ENCODE measurements at regions not wholly inside any gene's neighbourhood (a gene's known extent, or its start where the extent isn't known, plus 50 kb on each side); places are given as distances from the start of the nearest gene placed in this dataset.

- no peak for ATAC-seq (replicated peaks in 6 of 8)
- no peak overlapping the region for H3K4me3 ChIP-seq
- 0 to 100% (median 77%) methylated on average over 1 to 5 of the region's 5 CpGs; no CpG with 5 or more reads in 2 of the 10 experiments for WGBS, 10 experiments
- H3K4me1 ChIP-seq (replicated peaks in 1 of 2) = peaks cover 12 to 22% of the 10 kb centered on the region in 2 donors
- in situ Hi-C loops (cut with MboI; ENCODE audit: low pct_unique_long_range_greater_than_20kb in 2 of 9, low sequenced_read_pairs in 9 of 9, unreplicated experiment in 9 of 9) = no loop called here
- H3K27ac ChIP-seq = no peak overlapping the region
Measured at GRCh38 chr1:3981261-3981660, 81.2 kb upstream of the C1orf174 start.

DNA sequence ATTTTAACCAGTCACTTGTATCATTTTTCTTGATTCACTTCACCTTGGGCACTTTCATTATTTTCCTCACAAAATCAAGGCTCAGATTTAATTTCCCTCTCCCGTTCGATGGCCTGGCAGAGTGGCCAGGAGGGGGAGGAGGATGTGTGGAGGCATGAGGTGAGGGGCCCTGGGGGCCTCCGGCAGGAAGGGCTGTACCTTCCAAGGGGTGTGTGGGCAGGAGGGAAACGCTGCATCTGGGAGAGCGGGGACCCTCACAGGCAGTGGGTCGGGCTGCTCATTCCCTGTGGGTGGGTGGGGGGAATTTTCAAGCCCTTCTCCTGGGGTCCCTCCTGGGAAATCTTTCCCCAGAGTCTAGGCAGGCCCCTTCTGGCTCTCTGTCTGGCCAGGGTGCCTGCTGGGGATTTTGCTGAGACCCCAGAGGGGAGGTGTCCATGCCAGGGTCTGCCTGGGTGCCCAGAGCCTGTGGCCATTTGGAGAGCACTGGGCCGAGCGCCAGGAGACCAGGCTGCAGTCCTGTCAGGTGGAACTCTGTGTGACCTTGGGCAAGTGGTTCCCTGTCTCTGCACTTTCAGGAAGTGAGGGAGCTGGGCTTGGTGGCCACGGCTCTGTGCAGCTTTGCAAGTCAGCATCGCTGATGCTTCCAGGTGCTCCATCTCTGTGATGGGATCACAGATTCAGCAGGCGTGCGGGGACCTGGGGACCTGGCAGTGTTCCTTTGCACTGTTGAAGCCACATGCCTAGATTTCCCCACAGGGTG is 81.9 kb upstream of the C1orf174 start:
- Histone ChIP-seq H3K4me3 (no peak overlapping the region), H3K27ac (no peak overlapping the region), H3K4me1 (replicated peaks in 1 of 2) (peaks cover 12 to 22% of the 10 kb centered on the region in 2 donors)
- WGBS, 10 experiments = 20 to 86% (median 60%) methylated on average over 1 to 5 of the region's 12 CpGs; no CpG with 5 or more reads in 6 of the 10 experiments
- no peak for ATAC-seq (replicated peaks in 6 of 8)
- in situ Hi-C loops (cut with MboI; ENCODE audit: low pct_unique_long_range_greater_than_20kb in 2 of 9, low sequenced_read_pairs in 9 of 9, unreplicated experiment in 9 of 9) = no loop called here

DNA sequence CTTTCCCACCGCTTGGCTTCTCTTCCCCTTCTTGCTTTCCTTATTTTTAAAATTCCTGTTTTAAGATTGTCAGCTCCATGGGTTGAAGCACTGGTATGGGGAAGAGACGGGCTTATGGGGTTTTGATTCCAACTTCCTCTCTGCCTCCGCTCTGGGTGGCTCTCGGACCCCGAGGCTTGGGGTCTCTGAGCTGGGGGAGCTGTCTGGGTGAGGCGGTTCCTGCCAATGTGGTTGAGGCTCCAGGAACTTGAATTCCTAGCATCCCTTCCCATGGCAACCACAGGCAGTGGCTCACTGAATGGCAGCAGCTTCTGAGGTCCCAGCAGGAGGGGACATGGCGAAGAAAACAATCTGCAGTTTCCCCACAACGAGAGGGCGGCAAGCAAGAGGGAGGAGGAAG is 83.1 kb upstream of the C1orf174 start:
- in situ Hi-C loops (cut with MboI; ENCODE audit: low pct_unique_long_range_greater_than_20kb in 2 of 9, low sequenced_read_pairs in 9 of 9, unreplicated experiment in 9 of 9) = no loop called here
- Histone ChIP-seq H3K27ac (no peak overlapping the region), H3K4me1 (replicated peaks in 1 of 2) (peaks cover 11 to 22% of the 10 kb centered on the region in 2 donors), H3K4me3 (no peak overlapping the region)
- 0 to 65% (median 53%) methylated on average over 1 to 8 of the region's 9 CpGs; no CpG with 5 or more reads in 2 of the 10 experiments for WGBS, 10 experiments
- no peak for ATAC-seq (replicated peaks in 6 of 8)

- no peak overlapping the region for H3K27ac ChIP-seq
- in situ Hi-C loops (cut with MboI; ENCODE audit: low pct_unique_long_range_greater_than_20kb in 2 of 9, low sequenced_read_pairs in 9 of 9, unreplicated experiment in 9 of 9) = no loop called here
- H3K4me3 ChIP-seq = no peak overlapping the region
- WGBS, 10 experiments = 20 to 96% (median 60%) methylated on average over 1 to 11 of the region's 13 CpGs; no CpG with 5 or more reads in 2 of the 10 experiments
- no peak for ATAC-seq (replicated peaks in 6 of 8)
- H3K4me1 ChIP-seq (replicated peaks in 1 of 2) = peaks cover 0 to 10% of the 10 kb centered on the region in 2 donors
Measured at GRCh38 chr1:3984586-3984985, 84.5 kb upstream of the C1orf174 start.

GRCh38 chr1:3986686-3987218 is 86.7 kb upstream of the C1orf174 start:
- in situ Hi-C loops (cut with MboI; ENCODE audit: low pct_unique_long_range_greater_than_20kb in 2 of 9, low sequenced_read_pairs in 9 of 9, unreplicated experiment in 9 of 9) = no loop called here
- H3K4me1 ChIP-seq (replicated peaks in 1 of 2) = peaks cover 0 to 4% of the 10 kb centered on the region in 2 donors
- ATAC-seq (replicated peaks in 6 of 8) = no peak
- 0 to 77% (median 67%) methylated on average over 1 to 7 of the region's 13 CpGs; no CpG with 5 or more reads in 5 of the 10 experiments for WGBS, 10 experiments
- no peak overlapping the region for H3K4me3 ChIP-seq
- H3K27ac ChIP-seq = no peak overlapping the region

GRCh38 chr1:3987669-3988235 is 87.7 kb upstream of the C1orf174 start:
- in situ Hi-C loops (cut with MboI; ENCODE audit: low pct_unique_long_range_greater_than_20kb in 2 of 9, low sequenced_read_pairs in 9 of 9, unreplicated experiment in 9 of 9) = no loop called here

GRCh38 chr1:3988431-3988830 is 88.4 kb upstream of the C1orf174 start:
- ATAC-seq (replicated peaks in 6 of 8) = no peak
- H3K4me3 ChIP-seq = no peak overlapping the region
- no peak overlapping the region for H3K27ac ChIP-seq
- WGBS, 10 experiments = 43 to 76% (median 59%) methylated on average over 2 to 7 of the region's 7 CpGs; no CpG with 5 or more reads in 5 of the 10 experiments
- in situ Hi-C loops (cut with MboI; ENCODE audit: low pct_unique_long_range_greater_than_20kb in 2 of 9, low sequenced_read_pairs in 9 of 9, unreplicated experiment in 9 of 9) = no loop called here
- H3K4me1 ChIP-seq (replicated peaks in 1 of 2) = peaks cover 0 to 1% of the 10 kb centered on the region in 2 donors

More at GRCh38 chr1:3987669-3988235, 87.7 kb upstream of the C1orf174 start:
- no peak for ATAC-seq (replicated peaks in 6 of 8)
- H3K4me1 ChIP-seq (replicated peaks in 1 of 2) = no peaks in the 10 kb centered on the region
- WGBS, 10 experiments = 58 to 83% methylated on average over 1 to 2 of the region's 2 CpGs; no CpG with 5 or more reads in 8 of the 10 experiments
- no peak overlapping the region for H3K4me3 ChIP-seq
- H3K27ac ChIP-seq = no peak overlapping the region

DNA sequence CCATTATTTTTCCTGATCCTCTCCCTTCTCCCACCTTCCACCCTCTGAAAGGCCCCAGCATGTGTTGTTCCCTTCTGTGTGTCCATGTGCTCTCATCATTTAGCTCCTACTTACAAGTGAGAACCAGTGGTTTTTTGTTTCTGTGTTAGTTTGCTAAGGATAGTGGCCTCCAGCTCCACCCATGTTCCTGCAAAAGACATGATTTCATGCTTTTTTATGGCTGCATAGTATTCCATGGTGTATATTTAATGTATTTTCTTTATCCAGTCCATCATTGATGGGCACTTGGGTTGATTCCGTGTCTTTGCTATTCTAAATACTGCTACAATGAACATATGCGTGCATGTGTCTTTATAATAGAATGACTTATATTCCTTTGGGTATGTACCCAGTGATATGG is 89.4 kb upstream of the C1orf174 start:
- in situ Hi-C loops (cut with MboI; ENCODE audit: low pct_unique_long_range_greater_than_20kb in 2 of 9, low sequenced_read_pairs in 9 of 9, unreplicated experiment in 9 of 9) = no loop called here
- ATAC-seq (replicated peaks in 6 of 8) = no peak
- 7 to 100% (median 64%) methylated on average over 1 to 2 of the region's 2 CpGs; no CpG with 5 or more reads in 1 of the 10 experiments for WGBS, 10 experiments
- Histone ChIP-seq H3K4me1 (replicated peaks in 1 of 2) (peaks cover 0 to 7% of the 10 kb centered on the region in 2 donors), H3K27ac (no peak overlapping the region), H3K4me3 (no peak overlapping the region)

GRCh38 chr1:3992103-3992556 is 92.1 kb upstream of the C1orf174 start:
- in situ Hi-C loops (cut with MboI; ENCODE audit: low pct_unique_long_range_greater_than_20kb in 2 of 9, low sequenced_read_pairs in 9 of 9, unreplicated experiment in 9 of 9) = no loop called here
- H3K27ac ChIP-seq = no peak overlapping the region
- no peak overlapping the region for H3K4me3 ChIP-seq
- H3K4me1 ChIP-seq (replicated peaks in 1 of 2) = peaks cover 0 to 7% of the 10 kb centered on the region in 2 donors
- 81 to 94% (median 88%) methylated on average over 1 to 2 of the region's 2 CpGs; no CpG with 5 or more reads in 7 of the 10 experiments for WGBS, 10 experiments
- ATAC-seq (replicated peaks in 6 of 8) = peak in 4 of 8 experiments; percentile 24 to 72 (median 46)

DNA sequence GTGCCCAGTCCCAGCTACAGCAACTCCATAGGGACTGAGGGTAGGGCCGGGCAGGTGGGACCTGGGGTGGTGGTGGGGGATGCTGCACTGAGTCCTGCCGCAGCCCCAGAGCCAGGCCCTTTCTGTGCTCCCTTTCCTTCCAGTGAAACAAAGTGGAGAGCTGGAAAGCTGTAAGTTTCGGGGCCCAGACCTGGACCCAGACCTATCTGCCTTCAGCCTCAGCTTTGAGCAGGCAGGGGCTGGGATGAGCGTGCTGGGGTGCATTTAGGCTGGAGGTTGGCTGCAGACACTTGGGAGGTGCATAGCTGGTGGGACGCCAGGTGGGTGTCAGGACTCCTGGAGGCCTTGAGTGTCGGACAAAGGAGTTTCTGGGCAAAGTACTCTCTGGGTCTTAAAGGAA is 92.7 kb upstream of the C1orf174 start:
- H3K27ac ChIP-seq = no peak overlapping the region
- peaks cover 0 to 7% of the 10 kb centered on the region in 2 donors for H3K4me1 ChIP-seq (replicated peaks in 1 of 2)
- no peak for ATAC-seq (replicated peaks in 6 of 8)
- 0 to 72% (median 59%) methylated on average over 1 to 3 of the region's 6 CpGs; no CpG with 5 or more reads in 4 of the 10 experiments for WGBS, 10 experiments
- in situ Hi-C loops (cut with MboI; ENCODE audit: low pct_unique_long_range_greater_than_20kb in 2 of 9, low sequenced_read_pairs in 9 of 9, unreplicated experiment in 9 of 9) = no loop called here
- no peak overlapping the region for H3K4me3 ChIP-seq

DNA sequence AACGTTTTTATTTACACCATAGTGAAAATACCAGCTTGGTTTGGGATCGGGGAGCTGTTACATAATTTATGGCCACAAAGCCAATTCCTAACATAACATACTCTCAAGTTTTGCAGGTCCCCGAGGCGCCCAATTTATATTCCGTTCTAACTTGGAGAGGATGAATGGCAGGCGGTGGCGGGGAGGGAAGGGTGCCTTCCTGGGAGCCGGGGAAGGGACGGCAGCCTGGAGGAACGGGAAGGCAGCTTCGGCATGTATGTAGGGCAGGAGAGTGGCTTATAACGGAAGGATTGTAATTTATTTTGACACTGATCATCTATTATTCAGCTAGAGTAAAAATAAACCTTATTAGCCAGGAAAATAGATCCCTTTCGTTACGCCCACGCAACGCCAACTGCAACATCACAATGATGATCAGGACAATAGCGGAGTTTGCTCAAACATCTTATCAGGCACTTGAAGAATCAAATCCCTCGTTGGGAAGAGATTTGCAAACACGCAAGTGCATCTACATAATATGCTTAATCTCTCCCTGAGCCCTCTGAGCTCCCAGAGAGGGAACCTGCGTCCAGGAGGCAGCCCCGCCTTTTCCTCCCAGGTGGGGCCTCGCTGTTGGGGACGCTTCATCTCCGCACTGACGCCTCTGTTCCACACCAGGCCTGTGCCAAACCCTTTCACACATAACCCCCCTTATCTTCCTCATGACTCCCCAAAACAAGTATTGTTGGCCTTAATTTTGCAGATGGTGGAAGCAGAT is 93.7 kb upstream of the C1orf174 start:
- peaks cover 0 to 7% of the 10 kb centered on the region in 2 donors for H3K4me1 ChIP-seq (replicated peaks in 1 of 2)
- in situ Hi-C loops (cut with MboI; ENCODE audit: low pct_unique_long_range_greater_than_20kb in 2 of 9, low sequenced_read_pairs in 9 of 9, unreplicated experiment in 9 of 9) = no loop called here
- WGBS, 10 experiments = 18 to 73% (median 61%) methylated on average over 3 to 25 of the region's 25 CpGs; no CpG with 5 or more reads in 2 of the 10 experiments
- ATAC-seq (replicated peaks in 6 of 8) = no peak
- no peak overlapping the region for H3K4me3 ChIP-seq
- H3K27ac ChIP-seq = peak overlapping the region in 1 of 2 donors; percentile 4

- 0 to 100% (median 62%) methylated on average over 1 to 10 of the region's 14 CpGs; no CpG with 5 or more reads in 4 of the 10 experiments for WGBS, 10 experiments
- peaks cover 0 to 7% of the 10 kb centered on the region in 2 donors for H3K4me1 ChIP-seq (replicated peaks in 1 of 2)
- no peak overlapping the region for H3K4me3 ChIP-seq
- no peak for ATAC-seq (replicated peaks in 6 of 8)
- no peak overlapping the region for H3K27ac ChIP-seq
- in situ Hi-C loops (cut with MboI; ENCODE audit: low pct_unique_long_range_greater_than_20kb in 2 of 9, low sequenced_read_pairs in 9 of 9, unreplicated experiment in 9 of 9) = no loop called here
Measured at GRCh38 chr1:3995141-3995780, 95.2 kb upstream of the C1orf174 start.

All from motor neuron (in vitro differentiated cells).